IMR-90 (cell line): ENCODE measurements at regions not wholly inside any gene's neighbourhood (a gene's known extent, or its start where the extent isn't known, plus 50 kb on each side); places are given as distances from the start of the nearest gene placed in this dataset.

Experiments used
- ATAC-seq: fragments of 200-7000 bp; cut with Tn5 transposase; 2 replicates; pipeline ENCODE4 v1.9.1; 2020; ENCODE audit warnings: low read depth, mild to moderate bottlenecking, moderate library complexity
- BruUV-seq: library from RNA; stranded (reverse); fragments of 400-500 nt; replicated peaks from 2 replicates; lab custom pipeline; 2021; lab: Mats Ljungman, UMichigan
- CTCF ChIA-PET: fragments of 300-600 bp; formaldehyde crosslinking; extraction: SDS; loops from one replicate; lab custom pipeline; 2021; ENCODE audit warnings: antibody characterized with exemption; lab: Yijun Ruan, JAX
- POLR2A ChIA-PET: fragments of 300-600 bp; sonication (Branson Sonifier 250); formaldehyde crosslinking; loops from one replicate; lab custom pipeline; 2022; ENCODE audit warnings: antibody characterized with exemption; ENCODE audit not compliant: unreplicated experiment; lab: Charles Lee
- DNase-seq: peaks from one replicate; pipeline ENCODE4 v3.0.0; 2013
- H2AFZ ChIP-seq: replicated peaks from 2 replicates; pipeline ENCODE3; 2013; ENCODE audit warnings: low read length, mild to moderate bottlenecking; ENCODE audit not compliant: poor library complexity
- H2AK5ac ChIP-seq: 2 replicates; pipeline ENCODE4 v1.6.1; 2013; ENCODE audit warnings: low read depth, low read length, inconsistent platforms
- H2AK9ac ChIP-seq: replicated peaks from 2 replicates; pipeline ENCODE3; 2013; ENCODE audit warnings: mild to moderate bottlenecking, low read depth, low read length, moderate library complexity; ENCODE audit not compliant: poor library complexity
- H2BK120ac ChIP-seq: 2 replicates; pipeline ENCODE4 v1.6.1; 2013; ENCODE audit warnings: low read depth, low read length, inconsistent platforms
- H2BK15ac ChIP-seq: 3 replicates; pipeline ENCODE4 v1.6.1; 2013; ENCODE audit warnings: low read depth, low read length, inconsistent platforms
- H2BK20ac ChIP-seq: 2 replicates; pipeline ENCODE4 v1.6.1; 2013; ENCODE audit warnings: low read depth, mild to moderate bottlenecking, inconsistent platforms, low read length, moderate library complexity
- H2BK5ac ChIP-seq: 2 replicates; pipeline ENCODE4 v1.6.1; 2013; ENCODE audit warnings: mild to moderate bottlenecking, low read depth, low read length, inconsistent platforms; ENCODE audit not compliant: poor library complexity, severe bottlenecking
- H3K14ac ChIP-seq: replicated peaks from 2 replicates; pipeline ENCODE4 v1.6.1; 2013; ENCODE audit warnings: low read depth, low read length, inconsistent platforms
- H3K18ac ChIP-seq: 2 replicates; pipeline ENCODE4 v1.6.1; 2013; ENCODE audit warnings: low read depth, low read length, control low read depth
- H3K23ac ChIP-seq: 2 replicates; pipeline ENCODE4 v1.6.1; 2013; ENCODE audit warnings: low read depth, low read length, inconsistent platforms
- H3K27ac ChIP-seq: 2 replicates; pipeline ENCODE4 v1.5.1; 2013; ENCODE audit warnings: mild to moderate bottlenecking, control low read depth, low read length; ENCODE audit not compliant: insufficient read depth
- H3K27me3 ChIP-seq: 2 replicates; pipeline ENCODE4 v1.6.1; 2013; ENCODE audit warnings: low read length; ENCODE audit not compliant: control insufficient read depth, insufficient read depth
- H3K36me3 ChIP-seq: 2 replicates; pipeline ENCODE4 v1.6.1; 2013; ENCODE audit warnings: low read length, mixed read lengths; ENCODE audit not compliant: control insufficient read depth, insufficient read depth
- H3K4ac ChIP-seq: 2 replicates; pipeline ENCODE4 v1.6.1; 2013; ENCODE audit warnings: low read depth, low read length, inconsistent platforms
- H3K4me1 ChIP-seq: 2 replicates; pipeline ENCODE4 v1.6.1; 2013; ENCODE audit warnings: low read length, mixed read lengths; ENCODE audit not compliant: control insufficient read depth, insufficient read depth
- H3K4me2 ChIP-seq: 2 replicates; pipeline ENCODE4 v1.6.1; 2013; ENCODE audit warnings: low read depth, mild to moderate bottlenecking, control low read depth, low read length, moderate library complexity
- H3K4me3 ChIP-seq: 2 replicates; pipeline ENCODE4 v1.5.1; 2013; ENCODE audit warnings: low read depth, mild to moderate bottlenecking, control low read depth, low read length, moderate library complexity; ENCODE audit not compliant: insufficient read depth
- H3K56ac ChIP-seq: 2 replicates; pipeline ENCODE4 v1.6.1; 2013; ENCODE audit warnings: low read length, inconsistent platforms; ENCODE audit not compliant: insufficient read depth; ENCODE audit errors: extremely low read depth
- H3K79me1 ChIP-seq, 2 experiments: 2 replicates each; pipeline ENCODE4 v1.6.1; 2013; ENCODE audit warnings: low read length in 2 of 2, inconsistent platforms in 1 of 2, low read depth in 1 of 2
- H3K9ac ChIP-seq: 2 replicates; pipeline ENCODE4 v1.6.1; 2013; ENCODE audit warnings: low read depth, low read length, control low read depth
- H3K9me1 ChIP-seq: 2 replicates; pipeline ENCODE4 v1.6.1; 2013; ENCODE audit warnings: low read length, inconsistent platforms; ENCODE audit not compliant: insufficient read depth
- H3K9me3 ChIP-seq: 2 replicates; pipeline ENCODE4 v1.6.1; 2013; ENCODE audit warnings: low read length; ENCODE audit not compliant: control insufficient read depth, insufficient read depth
- H4K20me1 ChIP-seq: 2 replicates; pipeline ENCODE4 v1.6.1; 2013; ENCODE audit warnings: low read length, inconsistent platforms; ENCODE audit not compliant: insufficient read depth
- H4K5ac ChIP-seq: 2 replicates; pipeline ENCODE4 v1.6.1; 2013; ENCODE audit warnings: mild to moderate bottlenecking, low read depth, low read length, control low read depth
- H4K8ac ChIP-seq, 2 experiments: 2 replicates each; pipeline ENCODE4 v1.6.1; 2013; ENCODE audit warnings: low read depth in 2 of 2, low read length in 2 of 2, control low read depth in 1 of 2, inconsistent platforms in 1 of 2
- H4K91ac ChIP-seq: 2 replicates; pipeline ENCODE4 v1.6.1; 2013; ENCODE audit warnings: low read depth, low read length, inconsistent platforms; ENCODE audit not compliant: insufficient read depth
- BHLHE40 ChIP-seq: fragments of 150-350 bp; IDR thresholded peaks from 2 replicates; pipeline ENCODE4 v1.6.1; 2016; ENCODE audit warnings: mild to moderate bottlenecking, low read depth, low read length
- CEBPB ChIP-seq: IDR thresholded peaks from 2 replicates; pipeline ENCODE4 v1.6.1; 2012; ENCODE audit warnings: low read depth, low read length, improper control_type of control experiment
- CHD1 ChIP-seq: IDR thresholded peaks from 2 replicates; pipeline ENCODE4 v1.6.1; 2012; ENCODE audit warnings: low read depth, low read length, improper control_type of control experiment
- FOS ChIP-seq: fragments of 150-350 bp; IDR thresholded peaks from 2 replicates; pipeline ENCODE4 v1.6.1; 2016; ENCODE audit warnings: low read depth, low read length
- MAFK ChIP-seq: IDR thresholded peaks from 2 replicates; pipeline ENCODE4 v1.6.1; 2012; ENCODE audit warnings: low read depth, low read length, improper control_type of control experiment
- MXI1 ChIP-seq: IDR thresholded peaks from 2 replicates; pipeline ENCODE4 v1.6.1; 2012; ENCODE audit warnings: low read depth, mild to moderate bottlenecking, low read length, moderate library complexity, borderline replicate concordance
- NFE2L2 ChIP-seq: fragments of 150-350 bp; IDR thresholded peaks from 2 replicates; pipeline ENCODE4 v1.6.1; 2016; ENCODE audit warnings: low read depth, mild to moderate bottlenecking, low read length
- POLR2A ChIP-seq: IDR thresholded peaks from 2 replicates; pipeline ENCODE4 v1.6.1; 2012; ENCODE audit warnings: mild to moderate bottlenecking, low read depth, low read length
- RAD21 ChIP-seq: IDR thresholded peaks from 2 replicates; pipeline ENCODE4 v1.6.1; 2012; ENCODE audit warnings: low read length, improper control_type of control experiment
- RCOR1 ChIP-seq: IDR thresholded peaks from 2 replicates; pipeline ENCODE4 v1.6.1; 2012; ENCODE audit warnings: mild to moderate bottlenecking, low read length, improper control_type of control experiment; ENCODE audit not compliant: insufficient replicate concordance
- RFX5 ChIP-seq: IDR thresholded peaks from 2 replicates; pipeline ENCODE4 v1.8.0; 2012; ENCODE audit warnings: low read depth, mild to moderate bottlenecking, low read length, moderate library complexity
- SMC3 ChIP-seq: fragments of 150-350 bp; IDR thresholded peaks from 2 replicates; pipeline ENCODE4 v1.6.1; 2016; ENCODE audit warnings: low read depth, mild to moderate bottlenecking, antibody characterized with exemption, low read length, moderate library complexity
- WGBS, 2 experiments: methylation state at CpG; one replicate each; pipeline versions ENCODE4 v1.1.5 to v1.1.7; 2013; ENCODE audit warnings: missing lambda C conversion rate in 2 of 2; ENCODE audit not compliant: insufficient read length in 1 of 2; ENCODE audit errors: extremely low coverage in 2 of 2; 5-methylcytosine and 5-hydroxymethylcytosine counted together
- dilution Hi-C: fragments of 300-500 bp; cut with HindIII; formaldehyde crosslinking; loops from one replicate; pipeline ENCODE4 v1.14.3; 2018; ENCODE audit warnings: low sequenced_read_pairs; ENCODE audit not compliant: unreplicated experiment
- in situ Hi-C: fragments of 300-500 bp; cut with MboI; formaldehyde crosslinking; loops from 3 replicates; pipeline ENCODE4 v1.14.3; 2019; ENCODE audit warnings: low sequenced_read_pairs, inconsistent platforms, mixed read lengths
- intact Hi-C: fragments of 100-400 bp; cut with micrococcal nuclease; formaldehyde crosslinking; loops from 2 replicates; pipeline ENCODE4 v1.10.0; 2022
- TF ChIP-seq, protein P1 (sequence below): fragments of 150-350 bp; IDR thresholded peaks from 2 replicates; pipeline ENCODE4 v1.6.1; 2016; ENCODE audit warnings: low read depth, mild to moderate bottlenecking, low read length, moderate library complexity, borderline replicate concordance
- TF ChIP-seq, protein P2 (sequence below): conservative IDR thresholded peaks from 2 replicates; pipeline ENCODE4 v1.5.1; 2012; ENCODE audit warnings: mild to moderate bottlenecking, low read depth, low read length, improper control_type of control experiment

DNA sequence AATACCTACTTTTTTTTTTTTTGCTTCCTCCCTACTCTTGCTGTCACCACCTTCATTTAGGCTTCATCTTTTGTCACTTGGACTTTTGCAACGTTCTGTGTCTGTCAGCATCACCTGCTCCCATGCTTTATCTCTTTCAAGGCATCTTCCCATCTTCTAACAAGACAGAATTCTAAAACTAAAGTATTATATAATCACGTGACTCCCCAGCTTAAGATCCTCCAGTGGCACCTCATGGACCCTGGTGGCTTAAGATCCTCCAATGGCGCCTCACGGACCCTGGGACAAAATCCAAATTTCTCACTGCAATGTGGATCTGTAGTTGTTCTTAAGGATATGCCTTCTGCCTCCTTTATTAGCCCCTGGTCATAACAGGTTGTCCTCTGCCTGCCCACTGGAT lies 248.2 kb upstream of the SORL1-AS1 start:
- Histone ChIP-seq H3K23ac (no peak overlapping the region), H4K91ac (no peak overlapping the region), H3K56ac (no peak overlapping the region), H2BK20ac (no peak overlapping the region), H3K18ac (no peak overlapping the region), H3K79me1 (no peaks in the 10 kb centered on the region), H2BK5ac (no peak overlapping the region), H3K4me3 (no peak overlapping the region), H3K4me2 (no peak overlapping the region), H3K14ac (no peak overlapping the region), H2BK15ac (no peak overlapping the region), H2AFZ (no peak overlapping the region), H4K5ac (no peak overlapping the region), H3K4me1 (no peaks in the 10 kb centered on the region), H3K27ac (no peak overlapping the region), H2AK5ac (no peak overlapping the region), H4K20me1 (no peaks in the 10 kb centered on the region), H3K27me3 (peaks cover 25% of the 10 kb centered on the region), H3K9me3 (no peaks in the 10 kb centered on the region), H2AK9ac (no peak overlapping the region), H3K36me3 (no peaks in the 10 kb centered on the region), H3K9me1 (no peaks in the 10 kb centered on the region), H3K4ac (no peak overlapping the region), H4K8ac (no peak overlapping the region), H3K9ac (no peak overlapping the region), H2BK120ac (no peak overlapping the region)
- intact Hi-C loops (no loop called here), in situ Hi-C loops (no loop called here), dilution Hi-C loops (no loop called here)
- BruUV-seq: no TSS peak
- no peak for TF ChIP-seq FOS
- TF ChIP-seq, protein P1, sequence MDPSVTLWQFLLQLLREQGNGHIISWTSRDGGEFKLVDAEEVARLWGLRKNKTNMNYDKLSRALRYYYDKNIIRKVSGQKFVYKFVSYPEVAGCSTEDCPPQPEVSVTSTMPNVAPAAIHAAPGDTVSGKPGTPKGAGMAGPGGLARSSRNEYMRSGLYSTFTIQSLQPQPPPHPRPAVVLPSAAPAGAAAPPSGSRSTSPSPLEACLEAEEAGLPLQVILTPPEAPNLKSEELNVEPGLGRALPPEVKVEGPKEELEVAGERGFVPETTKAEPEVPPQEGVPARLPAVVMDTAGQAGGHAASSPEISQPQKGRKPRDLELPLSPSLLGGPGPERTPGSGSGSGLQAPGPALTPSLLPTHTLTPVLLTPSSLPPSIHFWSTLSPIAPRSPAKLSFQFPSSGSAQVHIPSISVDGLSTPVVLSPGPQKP: no peak
- no peak for TF ChIP-seq NFE2L2
- no peak for TF ChIP-seq CEBPB
- no peak for TF ChIP-seq MXI1
- TF ChIP-seq SMC3: no peak
- no peak for TF ChIP-seq BHLHE40
- TF ChIP-seq RFX5: no peak
- TF ChIP-seq MAFK: no peak
- TF ChIP-seq CHD1: no peak
- no peak for TF ChIP-seq RCOR1
- TF ChIP-seq, protein P2, sequence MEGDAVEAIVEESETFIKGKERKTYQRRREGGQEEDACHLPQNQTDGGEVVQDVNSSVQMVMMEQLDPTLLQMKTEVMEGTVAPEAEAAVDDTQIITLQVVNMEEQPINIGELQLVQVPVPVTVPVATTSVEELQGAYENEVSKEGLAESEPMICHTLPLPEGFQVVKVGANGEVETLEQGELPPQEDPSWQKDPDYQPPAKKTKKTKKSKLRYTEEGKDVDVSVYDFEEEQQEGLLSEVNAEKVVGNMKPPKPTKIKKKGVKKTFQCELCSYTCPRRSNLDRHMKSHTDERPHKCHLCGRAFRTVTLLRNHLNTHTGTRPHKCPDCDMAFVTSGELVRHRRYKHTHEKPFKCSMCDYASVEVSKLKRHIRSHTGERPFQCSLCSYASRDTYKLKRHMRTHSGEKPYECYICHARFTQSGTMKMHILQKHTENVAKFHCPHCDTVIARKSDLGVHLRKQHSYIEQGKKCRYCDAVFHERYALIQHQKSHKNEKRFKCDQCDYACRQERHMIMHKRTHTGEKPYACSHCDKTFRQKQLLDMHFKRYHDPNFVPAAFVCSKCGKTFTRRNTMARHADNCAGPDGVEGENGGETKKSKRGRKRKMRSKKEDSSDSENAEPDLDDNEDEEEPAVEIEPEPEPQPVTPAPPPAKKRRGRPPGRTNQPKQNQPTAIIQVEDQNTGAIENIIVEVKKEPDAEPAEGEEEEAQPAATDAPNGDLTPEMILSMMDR: no peak
- TF ChIP-seq RAD21: no peak
- TF ChIP-seq POLR2A: no peak
- WGBS, 2 experiments: no CpG with 5 or more reads among the region's 4 CpGs
- DNase-seq (no peak), ATAC-seq (no peak)
- POLR2A ChIA-PET: no interaction called here
- CTCF ChIA-PET: interaction anchor here (1.0 kb wide), 1 partner anchor 15 kb away, joined by 3 read pairs; no protein-coding TSS in a partner anchor
